IMR-90 (cell line): ENCODE measurements at regions not wholly inside any gene's neighbourhood (a gene's known extent, or its start where the extent isn't known, plus 50 kb on each side); places are given as distances from the start of the nearest gene placed in this dataset.

ENCODE experiments used
- ATAC-seq: fragments of 200-7000 bp; cut with Tn5 transposase; 2 replicates; pipeline ENCODE4 v1.9.1; 2020; ENCODE audit warnings: low read depth, mild to moderate bottlenecking, moderate library complexity
- BruUV-seq: library from RNA; stranded (reverse); fragments of 400-500 nt; replicated peaks from 2 replicates; lab custom pipeline; 2021; lab: Mats Ljungman, UMichigan
- CTCF ChIA-PET: fragments of 300-600 bp; formaldehyde crosslinking; extraction: SDS; loops from one replicate; lab custom pipeline; 2021; ENCODE audit warnings: antibody characterized with exemption; lab: Yijun Ruan, JAX
- POLR2A ChIA-PET: fragments of 300-600 bp; sonication (Branson Sonifier 250); formaldehyde crosslinking; loops from one replicate; lab custom pipeline; 2022; ENCODE audit warnings: antibody characterized with exemption; ENCODE audit not compliant: unreplicated experiment; lab: Charles Lee
- DNase-seq: peaks from one replicate; pipeline ENCODE4 v3.0.0; 2013
- H2AFZ ChIP-seq: replicated peaks from 2 replicates; pipeline ENCODE3; 2013; ENCODE audit warnings: low read length, mild to moderate bottlenecking; ENCODE audit not compliant: poor library complexity
- H2AK5ac ChIP-seq: 2 replicates; pipeline ENCODE4 v1.6.1; 2013; ENCODE audit warnings: low read depth, low read length, inconsistent platforms
- H2AK9ac ChIP-seq: replicated peaks from 2 replicates; pipeline ENCODE3; 2013; ENCODE audit warnings: mild to moderate bottlenecking, low read depth, low read length, moderate library complexity; ENCODE audit not compliant: poor library complexity
- H2BK120ac ChIP-seq: 2 replicates; pipeline ENCODE4 v1.6.1; 2013; ENCODE audit warnings: low read depth, low read length, inconsistent platforms
- H2BK15ac ChIP-seq: 3 replicates; pipeline ENCODE4 v1.6.1; 2013; ENCODE audit warnings: low read depth, low read length, inconsistent platforms
- H2BK20ac ChIP-seq: 2 replicates; pipeline ENCODE4 v1.6.1; 2013; ENCODE audit warnings: low read depth, mild to moderate bottlenecking, inconsistent platforms, low read length, moderate library complexity
- H2BK5ac ChIP-seq: 2 replicates; pipeline ENCODE4 v1.6.1; 2013; ENCODE audit warnings: mild to moderate bottlenecking, low read depth, low read length, inconsistent platforms; ENCODE audit not compliant: poor library complexity, severe bottlenecking
- H3K14ac ChIP-seq: replicated peaks from 2 replicates; pipeline ENCODE4 v1.6.1; 2013; ENCODE audit warnings: low read depth, low read length, inconsistent platforms
- H3K18ac ChIP-seq: 2 replicates; pipeline ENCODE4 v1.6.1; 2013; ENCODE audit warnings: low read depth, low read length, control low read depth
- H3K23ac ChIP-seq: 2 replicates; pipeline ENCODE4 v1.6.1; 2013; ENCODE audit warnings: low read depth, low read length, inconsistent platforms
- H3K27ac ChIP-seq: 2 replicates; pipeline ENCODE4 v1.5.1; 2013; ENCODE audit warnings: mild to moderate bottlenecking, control low read depth, low read length; ENCODE audit not compliant: insufficient read depth
- H3K27me3 ChIP-seq: 2 replicates; pipeline ENCODE4 v1.6.1; 2013; ENCODE audit warnings: low read length; ENCODE audit not compliant: control insufficient read depth, insufficient read depth
- H3K36me3 ChIP-seq: 2 replicates; pipeline ENCODE4 v1.6.1; 2013; ENCODE audit warnings: low read length, mixed read lengths; ENCODE audit not compliant: control insufficient read depth, insufficient read depth
- H3K4ac ChIP-seq: 2 replicates; pipeline ENCODE4 v1.6.1; 2013; ENCODE audit warnings: low read depth, low read length, inconsistent platforms
- H3K4me1 ChIP-seq: 2 replicates; pipeline ENCODE4 v1.6.1; 2013; ENCODE audit warnings: low read length, mixed read lengths; ENCODE audit not compliant: control insufficient read depth, insufficient read depth
- H3K4me2 ChIP-seq: 2 replicates; pipeline ENCODE4 v1.6.1; 2013; ENCODE audit warnings: low read depth, mild to moderate bottlenecking, control low read depth, low read length, moderate library complexity
- H3K4me3 ChIP-seq: 2 replicates; pipeline ENCODE4 v1.5.1; 2013; ENCODE audit warnings: low read depth, mild to moderate bottlenecking, control low read depth, low read length, moderate library complexity; ENCODE audit not compliant: insufficient read depth
- H3K56ac ChIP-seq: 2 replicates; pipeline ENCODE4 v1.6.1; 2013; ENCODE audit warnings: low read length, inconsistent platforms; ENCODE audit not compliant: insufficient read depth; ENCODE audit errors: extremely low read depth
- H3K79me1 ChIP-seq, 2 experiments: 2 replicates each; pipeline ENCODE4 v1.6.1; 2013; ENCODE audit warnings: low read length in 2 of 2, inconsistent platforms in 1 of 2, low read depth in 1 of 2
- H3K9ac ChIP-seq: 2 replicates; pipeline ENCODE4 v1.6.1; 2013; ENCODE audit warnings: low read depth, low read length, control low read depth
- H3K9me1 ChIP-seq: 2 replicates; pipeline ENCODE4 v1.6.1; 2013; ENCODE audit warnings: low read length, inconsistent platforms; ENCODE audit not compliant: insufficient read depth
- H3K9me3 ChIP-seq: 2 replicates; pipeline ENCODE4 v1.6.1; 2013; ENCODE audit warnings: low read length; ENCODE audit not compliant: control insufficient read depth, insufficient read depth
- H4K20me1 ChIP-seq: 2 replicates; pipeline ENCODE4 v1.6.1; 2013; ENCODE audit warnings: low read length, inconsistent platforms; ENCODE audit not compliant: insufficient read depth
- H4K5ac ChIP-seq: 2 replicates; pipeline ENCODE4 v1.6.1; 2013; ENCODE audit warnings: mild to moderate bottlenecking, low read depth, low read length, control low read depth
- H4K8ac ChIP-seq, 2 experiments: 2 replicates each; pipeline ENCODE4 v1.6.1; 2013; ENCODE audit warnings: low read depth in 2 of 2, low read length in 2 of 2, control low read depth in 1 of 2, inconsistent platforms in 1 of 2
- H4K91ac ChIP-seq: 2 replicates; pipeline ENCODE4 v1.6.1; 2013; ENCODE audit warnings: low read depth, low read length, inconsistent platforms; ENCODE audit not compliant: insufficient read depth
- ELK1 ChIP-seq: fragments of 150-350 bp; IDR thresholded peaks from 2 replicates; pipeline ENCODE4 v1.6.1; 2016; ENCODE audit warnings: low read depth, mild to moderate bottlenecking, low read length, moderate library complexity, borderline replicate concordance
- MAZ ChIP-seq: IDR thresholded peaks from 2 replicates; pipeline ENCODE4 v1.6.1; 2012; ENCODE audit warnings: low read depth, mild to moderate bottlenecking, low read length, improper control_type of control experiment, moderate library complexity, borderline replicate concordance
- MXI1 ChIP-seq: IDR thresholded peaks from 2 replicates; pipeline ENCODE4 v1.6.1; 2012; ENCODE audit warnings: low read depth, mild to moderate bottlenecking, low read length, moderate library complexity, borderline replicate concordance
- RAD21 ChIP-seq: IDR thresholded peaks from 2 replicates; pipeline ENCODE4 v1.6.1; 2012; ENCODE audit warnings: low read length, improper control_type of control experiment
- RFX5 ChIP-seq: IDR thresholded peaks from 2 replicates; pipeline ENCODE4 v1.8.0; 2012; ENCODE audit warnings: low read depth, mild to moderate bottlenecking, low read length, moderate library complexity
- SMC3 ChIP-seq: fragments of 150-350 bp; IDR thresholded peaks from 2 replicates; pipeline ENCODE4 v1.6.1; 2016; ENCODE audit warnings: low read depth, mild to moderate bottlenecking, antibody characterized with exemption, low read length, moderate library complexity
- WGBS, 2 experiments: methylation state at CpG; one replicate each; pipeline versions ENCODE4 v1.1.5 to v1.1.7; 2013; ENCODE audit warnings: missing lambda C conversion rate in 2 of 2; ENCODE audit not compliant: insufficient read length in 1 of 2; ENCODE audit errors: extremely low coverage in 2 of 2; 5-methylcytosine and 5-hydroxymethylcytosine counted together
- dilution Hi-C: fragments of 300-500 bp; cut with HindIII; formaldehyde crosslinking; loops from one replicate; pipeline ENCODE4 v1.14.3; 2018; ENCODE audit warnings: low sequenced_read_pairs; ENCODE audit not compliant: unreplicated experiment
- in situ Hi-C: fragments of 300-500 bp; cut with MboI; formaldehyde crosslinking; loops from 3 replicates; pipeline ENCODE4 v1.14.3; 2019; ENCODE audit warnings: low sequenced_read_pairs, inconsistent platforms, mixed read lengths
- intact Hi-C: fragments of 100-400 bp; cut with micrococcal nuclease; formaldehyde crosslinking; loops from 2 replicates; pipeline ENCODE4 v1.10.0; 2022

- H4K91ac ChIP-seq: no peak overlapping the region
- TF ChIP-seq SMC3 (no peak), RFX5 (no peak), MXI1 (no peak), RAD21 (no peak), MAZ (no peak), ELK1 (no peak)
- H3K18ac ChIP-seq: no peak overlapping the region
- in situ Hi-C loops: no loop called here
- H3K9me1 ChIP-seq: no peaks in the 10 kb centered on the region
- no peak for DNase-seq
- no peaks in the 10 kb centered on the region for H3K36me3 ChIP-seq
- no CpG with 5 or more reads among the region's 3 CpGs for WGBS, 2 experiments
- dilution Hi-C loops: no loop called here
- H3K56ac ChIP-seq: no peak overlapping the region
- no peak overlapping the region for H2BK20ac ChIP-seq
- H4K20me1 ChIP-seq: no peaks in the 10 kb centered on the region
- no peak overlapping the region for H3K4me3 ChIP-seq
- ChIA-PET POLR2A (no interaction called here), CTCF (interaction anchor here (0.5 kb wide), 1 partner anchor 29 kb away, joined by 3 read pairs; no protein-coding TSS in a partner anchor)
- H4K8ac ChIP-seq: no peak overlapping the region
- no TSS peak for BruUV-seq
- H3K27ac ChIP-seq: no peak overlapping the region
- no peaks in the 10 kb centered on the region for H3K79me1 ChIP-seq
- H2AK9ac ChIP-seq: no peak overlapping the region
- no peak overlapping the region for H3K14ac ChIP-seq
- H3K9me3 ChIP-seq: no peaks in the 10 kb centered on the region
- no peak overlapping the region for H2AFZ ChIP-seq
- no peak overlapping the region for H2AK5ac ChIP-seq
- H2BK120ac ChIP-seq: no peak overlapping the region
- intact Hi-C loops: no loop called here
- H3K4ac ChIP-seq: no peak overlapping the region
- H3K23ac ChIP-seq: no peak overlapping the region
- ATAC-seq: no peak
- H3K9ac ChIP-seq: no peak overlapping the region
- H3K4me1 ChIP-seq: no peaks in the 10 kb centered on the region
- no peak overlapping the region for H3K4me2 ChIP-seq
- H2BK5ac ChIP-seq: no peak overlapping the region
- H2BK15ac ChIP-seq: no peak overlapping the region
- H3K27me3 ChIP-seq: peaks cover 31% of the 10 kb centered on the region
- H4K5ac ChIP-seq: no peak overlapping the region
These were observed 227.0 kb downstream of the ENC1 start for GRCh38 chr5:74413403-74414048.
